Glomerular visceral epithelial cell (primary cell): ENCODE measurements at regions not wholly inside any gene's neighbourhood (a gene's known extent, or its start where the extent isn't known, plus 50 kb on each side); places are given as distances from the start of the nearest gene placed in this dataset.
"Not testable (repeated sequence)": the region's sequence is repeated elsewhere in the genome, so short reads cannot be mapped to it uniquely, and the experiment has no call there.

Experiments used
- DNase-seq: peaks from one replicate; pipeline ENCODE4 v3.0.0-alpha.2; 2016; ENCODE audit errors: extremely low spot score

- DNase-seq, result no peak
These were observed 111.6 kb upstream of the ESRRB start for GRCh38 chr14:76264384-76264783.

DNA sequence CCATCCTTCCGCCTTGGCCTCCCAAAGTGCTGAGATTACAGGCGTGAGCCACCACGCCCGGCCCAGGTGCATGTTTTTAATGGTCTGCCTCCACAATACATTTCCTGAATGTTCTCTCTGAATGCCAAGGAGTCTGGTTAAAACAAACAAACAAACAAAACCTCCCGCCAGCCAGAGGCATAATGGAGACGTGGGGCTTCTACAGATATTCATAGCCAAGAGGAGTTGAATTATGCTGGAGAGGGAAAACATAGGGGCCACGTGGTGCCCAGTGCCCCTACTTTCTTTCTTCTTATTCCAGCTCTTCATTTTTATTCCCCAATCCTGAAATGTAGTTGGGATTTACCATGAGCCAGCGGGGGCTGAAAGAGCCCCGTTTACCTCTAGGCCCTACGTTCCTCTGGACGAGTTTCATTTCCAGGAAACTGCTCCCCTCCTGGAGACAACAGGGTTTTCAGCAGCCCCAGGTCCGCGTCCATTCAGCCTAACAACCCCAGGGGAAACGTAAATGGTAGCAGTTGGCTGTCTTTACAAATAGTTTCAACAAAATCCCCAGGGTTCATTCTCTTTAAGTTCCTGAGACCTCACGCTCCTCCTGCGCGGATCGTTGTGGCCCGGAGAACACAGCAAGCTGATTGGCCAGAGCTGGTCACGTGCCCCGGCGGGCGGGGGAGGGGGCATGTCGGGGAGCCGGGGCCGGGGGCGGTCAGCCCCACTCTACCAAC lies 108.5 kb upstream of the ESRRB start:
- peak; percentile 12 for DNase-seq

- DNase-seq, result no peak
These were observed 107.9 kb upstream of the ESRRB start for GRCh38 chr14:76268047-76268431.

GRCh38 chr14:76268700-76269099 lies 107.2 kb upstream of the ESRRB start:
- DNase-seq, result no peak

DNA sequence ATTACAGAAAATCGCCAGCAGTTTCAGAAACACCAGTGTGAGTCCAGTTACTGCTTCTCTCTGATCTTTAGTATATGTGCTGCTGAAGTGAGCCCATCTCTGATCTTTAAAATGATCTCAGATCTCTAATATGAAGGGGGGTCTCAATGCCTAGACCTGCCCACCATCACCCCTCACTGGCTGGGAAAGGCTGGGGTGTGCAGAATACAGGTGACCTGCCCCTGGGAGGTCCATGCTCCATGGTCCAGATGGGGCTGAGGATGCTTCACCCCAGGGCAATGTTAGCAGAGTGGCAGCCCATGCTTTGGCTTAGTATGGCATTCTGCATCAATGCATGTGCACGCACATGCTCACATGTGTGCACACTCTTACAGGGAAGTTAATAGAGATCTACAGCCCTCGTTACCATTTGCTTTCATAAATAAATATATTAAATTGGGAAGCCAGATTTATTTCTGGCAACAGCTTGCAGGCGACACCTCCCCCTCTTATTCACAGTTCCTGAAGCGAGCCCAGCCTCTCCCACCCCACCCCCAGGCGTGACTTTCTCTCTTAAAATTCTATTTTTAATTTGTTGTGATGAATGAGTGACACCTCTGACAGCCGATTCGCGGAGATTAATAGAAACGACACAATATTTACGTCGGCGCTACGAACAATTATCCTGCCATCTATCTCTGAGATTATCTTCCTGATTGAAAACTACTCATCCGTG lies 104.7 kb upstream of the ESRRB start:
- DNase-seq, result no peak

GRCh38 chr14:76272349-76272748 lies 103.6 kb upstream of the ESRRB start:
- DNase-seq, result no peak

GRCh38 chr14:76272774-76273173 lies 103.2 kb upstream of the ESRRB start:
- no peak for DNase-seq

DNA sequence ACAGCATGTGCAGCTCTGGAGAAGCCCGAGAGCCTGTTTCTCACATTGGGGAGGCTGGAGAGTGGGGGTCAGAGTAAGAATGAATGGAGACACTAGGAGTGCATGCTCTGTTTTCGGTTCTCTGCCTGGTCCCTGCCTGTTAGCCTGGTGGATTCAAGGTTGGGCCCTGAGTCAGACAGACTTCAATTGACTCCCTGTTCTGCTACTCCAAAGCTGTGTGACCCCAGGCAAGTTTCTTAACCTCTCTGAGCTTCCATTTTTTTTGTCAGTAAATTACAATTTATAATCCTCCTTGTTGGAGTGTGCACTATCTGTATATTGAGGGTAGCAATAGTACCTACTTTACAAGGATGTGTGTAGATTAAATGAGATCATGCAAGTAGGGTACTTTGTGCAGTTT lies 102.6 kb upstream of the ESRRB start:
- DNase-seq, result no peak

DNA sequence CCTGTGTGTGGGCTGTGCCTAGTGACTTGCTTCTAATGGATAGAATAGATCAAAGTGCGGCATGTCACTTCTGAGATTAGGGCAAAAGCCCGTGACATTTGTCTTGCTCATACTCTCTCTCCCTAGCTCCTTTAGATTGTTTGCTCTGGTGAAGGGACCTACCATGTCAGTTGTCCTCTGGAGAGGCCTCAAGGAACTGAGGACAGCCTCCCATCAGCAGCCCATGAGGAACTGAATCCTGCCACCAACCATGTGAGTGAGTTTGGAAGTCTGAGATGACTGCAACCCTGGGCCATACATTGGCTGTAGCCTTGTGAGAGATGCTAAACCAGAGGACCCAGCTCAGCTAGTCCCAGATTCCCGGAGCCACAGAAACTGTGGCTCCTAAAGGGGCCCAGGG lies 101.6 kb upstream of the ESRRB start:
- DNase-seq, result no peak

GRCh38 chr14:76277586-76278130 lies 98.3 kb upstream of the ESRRB start:
- DNase-seq, result no peak

GRCh38 chr14:76280221-76280620 lies 95.7 kb upstream of the ESRRB start:
- no peak for DNase-seq

DNA sequence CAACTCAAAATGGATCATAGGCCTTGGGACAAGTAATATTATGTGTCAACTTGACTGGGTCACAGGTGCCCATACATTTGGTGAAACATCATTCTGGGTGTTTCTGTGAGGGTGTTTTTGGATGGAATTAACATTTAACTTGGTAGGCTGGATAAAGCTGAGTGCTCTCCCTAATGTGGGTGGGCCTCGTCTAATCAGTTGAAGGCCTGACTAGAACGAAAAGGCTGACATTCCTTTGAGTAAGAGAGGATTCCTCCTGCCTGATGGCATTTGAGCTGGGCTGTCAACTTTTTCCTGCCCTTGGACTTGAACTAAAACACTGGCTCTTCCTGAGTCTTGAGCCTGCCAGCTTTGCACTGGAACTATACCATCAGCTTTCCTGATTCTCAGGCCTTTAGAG lies 93.4 kb upstream of the ESRRB start:
- no peak for DNase-seq

DNA sequence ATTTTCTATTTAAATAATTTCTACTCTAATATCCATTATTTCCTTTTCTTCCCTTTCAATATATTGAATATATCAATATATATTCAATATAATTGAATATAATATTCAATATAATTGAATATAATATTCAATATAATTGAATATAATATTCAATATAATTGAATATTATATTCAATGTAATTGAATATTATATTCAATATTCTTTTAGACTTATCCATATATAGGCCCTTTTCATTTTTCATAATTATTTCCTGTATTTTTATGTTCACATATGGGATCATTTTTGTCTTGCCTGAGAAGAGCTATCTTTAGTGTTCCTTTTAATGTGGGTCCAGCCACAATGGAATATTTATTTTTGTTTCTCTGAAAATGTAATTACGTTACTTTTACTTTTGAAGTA lies 88.9 kb upstream of the ESRRB start:
- no peak for DNase-seq

- DNase-seq, result no peak
These were observed 86.7 kb upstream of the ESRRB start for GRCh38 chr14:76289276-76289675.

DNA sequence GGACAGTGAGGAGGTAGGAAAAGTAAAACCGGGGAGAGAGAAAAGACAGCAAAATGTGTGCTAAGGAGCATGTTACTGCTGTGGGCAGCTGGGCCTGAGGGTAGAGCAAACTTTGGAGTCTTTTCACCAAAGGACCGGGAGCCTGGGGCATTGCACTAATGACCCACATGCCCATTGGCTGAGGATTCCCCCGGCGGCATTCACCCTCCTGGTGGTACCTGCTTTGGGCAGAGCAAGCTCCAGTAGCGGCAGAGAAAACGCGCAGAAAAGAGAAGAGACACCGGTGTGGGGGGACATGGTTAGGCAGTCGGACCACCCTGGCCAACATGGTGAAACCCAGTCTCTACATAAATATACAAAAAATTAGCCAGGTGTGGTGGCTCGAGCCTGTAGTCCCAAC lies 83.4 kb upstream of the ESRRB start:
- no peak for DNase-seq

GRCh38 chr14:76293221-76293620 lies 82.7 kb upstream of the ESRRB start:
- no peak for DNase-seq

DNA sequence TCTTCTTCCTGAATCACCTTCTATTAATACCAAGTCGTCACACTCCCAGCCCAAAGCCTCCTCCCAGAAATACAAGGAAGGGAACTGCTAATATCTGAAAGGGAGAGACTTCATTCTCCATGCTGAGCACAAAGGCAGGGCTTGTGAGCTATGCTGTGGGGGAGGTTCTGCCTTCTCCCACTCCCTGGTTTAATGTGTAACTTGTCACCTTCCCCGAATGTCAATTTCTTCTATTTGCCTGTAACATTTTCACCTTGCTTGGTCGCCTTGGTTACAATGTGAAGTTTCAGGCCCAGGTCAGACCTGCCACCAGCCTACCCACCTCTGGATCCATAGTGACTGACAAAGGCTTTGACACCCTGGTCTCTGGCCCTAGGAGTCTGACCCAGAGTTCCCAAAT lies 82.0 kb upstream of the ESRRB start:
- no peak for DNase-seq

- DNase-seq, result no peak
These were observed 81.1 kb upstream of the ESRRB start for GRCh38 chr14:76294876-76295275.

DNA sequence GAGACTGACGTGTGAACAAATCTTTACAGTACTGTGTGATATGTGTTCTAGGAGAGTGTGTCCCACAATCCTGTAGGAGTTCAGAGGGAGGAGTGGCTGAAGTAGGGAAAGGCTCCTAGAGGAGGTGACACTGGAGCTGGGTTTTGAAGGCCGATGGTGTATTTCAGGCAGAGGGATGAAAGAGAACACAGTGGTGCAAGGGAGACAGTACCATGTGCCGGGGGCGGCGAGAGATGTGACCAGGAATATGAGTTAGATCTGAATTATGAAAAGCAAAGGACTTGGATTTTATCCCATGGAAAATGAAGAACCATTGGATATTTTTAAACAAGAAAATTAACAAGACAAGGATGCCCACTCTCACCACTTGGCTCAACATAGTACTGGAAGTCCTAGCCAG lies 77.0 kb upstream of the ESRRB start:
- no peak for DNase-seq

DNA sequence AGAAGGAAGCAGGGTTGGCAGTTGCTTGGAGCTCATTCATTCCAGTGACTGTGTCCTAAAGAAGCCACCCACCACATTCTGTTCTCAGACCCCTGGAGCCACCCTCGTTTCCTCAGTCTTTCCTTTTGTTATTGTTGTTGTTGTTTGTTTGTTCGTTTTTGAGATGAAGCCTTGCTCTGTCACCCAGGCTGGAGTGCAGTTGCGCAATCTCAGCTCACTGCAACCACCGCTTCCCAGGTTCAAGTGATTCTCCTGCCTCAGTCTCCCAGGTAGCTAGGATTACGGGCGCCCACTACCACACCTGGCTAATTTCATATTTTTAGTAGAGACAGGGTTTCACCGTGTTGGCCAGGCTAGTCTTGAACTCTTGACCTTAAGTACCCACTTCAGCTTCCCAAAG lies 72.7 kb upstream of the ESRRB start:
- not testable (repeated sequence) for DNase-seq

- DNase-seq, result no peak
These were observed 71.2 kb upstream of the ESRRB start for GRCh38 chr14:76304536-76305267.

DNA sequence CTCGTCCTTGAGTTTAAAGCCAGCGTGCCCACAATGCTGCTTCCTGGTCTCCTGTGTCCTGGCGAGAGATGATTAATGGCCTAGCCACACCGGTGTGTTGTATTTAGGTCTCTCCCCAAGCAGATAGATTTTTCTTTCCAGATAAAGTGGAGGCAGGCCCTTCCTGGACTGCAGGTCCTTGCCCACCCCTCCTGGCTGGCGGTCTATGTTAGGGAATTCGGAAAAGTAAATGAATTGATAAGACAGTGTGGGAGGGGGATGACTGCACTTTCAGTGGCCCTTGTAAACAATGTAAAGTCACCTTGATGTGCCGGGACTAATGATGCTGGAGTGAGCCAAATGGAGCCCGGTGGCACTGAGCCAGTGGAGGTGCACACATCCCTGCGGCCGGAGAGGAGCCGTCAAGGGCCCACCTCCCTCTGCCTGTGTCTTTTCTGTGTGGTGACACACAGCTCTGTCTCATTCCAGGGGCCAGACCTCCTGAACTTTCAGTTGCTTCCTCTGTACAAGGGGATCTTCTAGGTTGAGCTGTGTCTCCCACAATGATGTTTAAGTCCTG lies 70.6 kb upstream of the ESRRB start:
- no peak for DNase-seq
